ENCODE measurements at regions not wholly inside any gene's neighbourhood (a gene's known extent, or its start where the extent isn't known, plus 50 kb on each side); places are given as distances from the start of the nearest gene placed in this dataset.

DNA sequence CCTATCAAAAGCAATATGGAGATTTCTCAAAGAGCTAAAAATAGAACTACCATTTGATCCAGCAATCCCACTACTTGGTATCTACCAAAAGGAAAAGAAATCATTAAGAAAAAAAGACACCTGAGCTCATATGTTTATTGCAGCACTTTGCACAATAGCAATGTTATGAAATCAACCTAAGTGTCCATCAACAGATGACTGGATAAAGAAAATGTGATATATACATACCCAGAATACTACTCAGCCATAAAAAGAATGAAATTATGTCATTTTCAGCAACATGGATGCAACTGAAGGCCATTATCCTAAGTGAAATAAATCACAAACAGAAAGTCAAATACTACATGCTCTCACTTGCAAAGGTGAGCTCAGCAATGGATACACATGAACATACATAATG lies 1565.5 kb upstream of the RAG2 start:
- no peaks in the 10 kb centered on the region for H3K9me3 ChIP-seq
- TF ChIP-seq, protein P1, sequence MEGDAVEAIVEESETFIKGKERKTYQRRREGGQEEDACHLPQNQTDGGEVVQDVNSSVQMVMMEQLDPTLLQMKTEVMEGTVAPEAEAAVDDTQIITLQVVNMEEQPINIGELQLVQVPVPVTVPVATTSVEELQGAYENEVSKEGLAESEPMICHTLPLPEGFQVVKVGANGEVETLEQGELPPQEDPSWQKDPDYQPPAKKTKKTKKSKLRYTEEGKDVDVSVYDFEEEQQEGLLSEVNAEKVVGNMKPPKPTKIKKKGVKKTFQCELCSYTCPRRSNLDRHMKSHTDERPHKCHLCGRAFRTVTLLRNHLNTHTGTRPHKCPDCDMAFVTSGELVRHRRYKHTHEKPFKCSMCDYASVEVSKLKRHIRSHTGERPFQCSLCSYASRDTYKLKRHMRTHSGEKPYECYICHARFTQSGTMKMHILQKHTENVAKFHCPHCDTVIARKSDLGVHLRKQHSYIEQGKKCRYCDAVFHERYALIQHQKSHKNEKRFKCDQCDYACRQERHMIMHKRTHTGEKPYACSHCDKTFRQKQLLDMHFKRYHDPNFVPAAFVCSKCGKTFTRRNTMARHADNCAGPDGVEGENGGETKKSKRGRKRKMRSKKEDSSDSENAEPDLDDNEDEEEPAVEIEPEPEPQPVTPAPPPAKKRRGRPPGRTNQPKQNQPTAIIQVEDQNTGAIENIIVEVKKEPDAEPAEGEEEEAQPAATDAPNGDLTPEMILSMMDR (IDR thresholded peaks at IDR 0.05), result no peak
- no peak overlapping the region for H3K4me3 ChIP-seq (ENCODE audit: low read depth in 1 of 2, low read length in 1 of 2)

DNA sequence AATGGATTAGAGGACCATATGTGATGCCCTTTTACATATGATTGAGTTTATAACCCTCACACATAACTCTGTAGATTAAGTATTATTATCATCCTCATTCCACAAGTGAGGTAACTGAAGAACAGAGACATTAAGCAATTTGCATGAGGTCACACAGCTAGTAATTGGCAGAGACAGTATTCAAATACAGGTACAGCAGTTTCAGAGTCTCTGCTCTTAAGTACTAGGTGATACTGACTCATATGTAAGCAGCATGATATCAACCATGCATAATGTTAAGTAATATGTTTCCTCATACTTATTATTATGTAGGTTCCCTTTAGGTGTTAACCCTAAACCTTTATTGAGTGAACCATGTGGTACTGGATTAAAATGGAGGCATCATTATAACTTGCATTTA lies 1562.4 kb upstream of the RAG2 start:
- H3K9me3 ChIP-seq, result no peaks in the 10 kb centered on the region
- H3K4me1 ChIP-seq (ENCODE audit: control insufficient read depth in 1 of 2, insufficient read depth in 1 of 2, low read depth in 1 of 2, low read length in 1 of 2), result no peaks in the 10 kb centered on the region
- no peaks in the 10 kb centered on the region for H3K27me3 ChIP-seq
- H3K4me3 ChIP-seq (ENCODE audit: low read depth in 1 of 2, low read length in 1 of 2), result no peak overlapping the region
- TF ChIP-seq, protein P1 (IDR thresholded peaks at IDR 0.05), result no peak
- no peaks in the 10 kb centered on the region for H3K36me3 ChIP-seq
- H3K27ac ChIP-seq, result no peak overlapping the region

More for the DNA sequence above, 1565.5 kb upstream of the RAG2 start:
- no peak overlapping the region for H3K27ac ChIP-seq
- no peaks in the 10 kb centered on the region for H3K4me1 ChIP-seq (ENCODE audit: control insufficient read depth in 1 of 2, insufficient read depth in 1 of 2, low read depth in 1 of 2, low read length in 1 of 2)
- no peaks in the 10 kb centered on the region for H3K27me3 ChIP-seq
- no peaks in the 10 kb centered on the region for H3K36me3 ChIP-seq

DNA sequence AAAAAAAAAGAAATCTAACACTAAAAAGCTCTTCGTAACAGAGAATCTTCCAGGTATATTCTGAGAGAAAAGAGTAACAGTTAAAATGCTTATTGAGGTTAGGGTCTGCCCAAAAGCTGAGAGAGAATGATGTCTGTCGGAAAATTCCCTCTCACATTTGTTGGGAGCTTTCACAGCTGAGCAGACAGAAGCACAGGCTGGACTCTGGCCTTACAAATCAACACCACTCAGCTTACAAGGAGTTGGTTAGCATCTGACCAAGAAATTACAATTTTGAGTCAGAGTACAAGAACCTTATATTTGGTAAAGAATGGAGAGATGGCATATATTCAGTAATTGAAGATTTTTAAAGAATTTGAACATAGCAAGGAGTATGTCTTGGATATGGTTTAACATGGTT lies 1561.0 kb upstream of the RAG2 start:
- Histone ChIP-seq H3K36me3 (no peaks in the 10 kb centered on the region), H3K27ac (no peak overlapping the region), H3K4me1 (ENCODE audit: control insufficient read depth in 1 of 2, insufficient read depth in 1 of 2, low read depth in 1 of 2, low read length in 1 of 2) (no peaks in the 10 kb centered on the region), H3K27me3 (no peaks in the 10 kb centered on the region), H3K9me3 (no peaks in the 10 kb centered on the region), H3K4me3 (ENCODE audit: low read depth in 1 of 2, low read length in 1 of 2) (no peak overlapping the region)
- TF ChIP-seq, protein P1 (IDR thresholded peaks at IDR 0.05), result no peak

DNA sequence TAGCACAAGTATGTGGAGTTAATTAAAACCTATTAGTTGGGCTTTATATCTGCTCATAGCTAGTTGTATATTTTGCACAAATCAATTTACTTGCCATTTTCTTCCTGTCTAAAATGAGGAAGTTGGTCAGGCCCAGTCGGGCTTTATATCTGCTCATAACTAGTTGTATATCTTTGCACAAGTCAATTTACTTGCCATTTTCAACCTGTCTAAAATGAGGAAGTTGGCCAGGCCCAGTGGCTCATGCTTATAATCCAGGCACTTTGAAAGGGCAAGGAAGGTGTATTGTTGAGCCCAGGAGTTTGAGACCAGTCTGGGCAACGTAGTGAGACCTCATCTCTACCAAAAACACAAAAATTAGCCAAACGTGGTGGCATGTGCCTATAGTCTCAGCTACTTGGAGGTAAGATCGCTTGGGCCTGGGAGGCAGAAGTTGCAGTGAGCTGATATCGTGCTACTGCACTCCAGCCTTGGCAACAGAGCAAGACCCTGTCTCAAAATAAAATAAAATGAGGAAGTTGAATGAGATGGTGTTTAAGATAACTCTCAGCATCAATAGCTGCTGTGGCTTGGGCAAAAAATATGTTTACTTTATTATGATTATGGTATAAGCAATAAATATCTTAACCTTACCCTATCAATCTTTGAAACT lies 1558.6 kb upstream of the RAG2 start:
- no peak overlapping the region for H3K4me3 ChIP-seq (ENCODE audit: low read depth in 1 of 2, low read length in 1 of 2)
- no peak overlapping the region for H3K27ac ChIP-seq
- H3K27me3 ChIP-seq, result no peaks in the 10 kb centered on the region
- no peaks in the 10 kb centered on the region for H3K4me1 ChIP-seq (ENCODE audit: control insufficient read depth in 1 of 2, insufficient read depth in 1 of 2, low read depth in 1 of 2, low read length in 1 of 2)
- H3K9me3 ChIP-seq, result no peaks in the 10 kb centered on the region
- H3K36me3 ChIP-seq, result no peaks in the 10 kb centered on the region
- TF ChIP-seq, protein P1 (IDR thresholded peaks at IDR 0.05), result no peak

DNA sequence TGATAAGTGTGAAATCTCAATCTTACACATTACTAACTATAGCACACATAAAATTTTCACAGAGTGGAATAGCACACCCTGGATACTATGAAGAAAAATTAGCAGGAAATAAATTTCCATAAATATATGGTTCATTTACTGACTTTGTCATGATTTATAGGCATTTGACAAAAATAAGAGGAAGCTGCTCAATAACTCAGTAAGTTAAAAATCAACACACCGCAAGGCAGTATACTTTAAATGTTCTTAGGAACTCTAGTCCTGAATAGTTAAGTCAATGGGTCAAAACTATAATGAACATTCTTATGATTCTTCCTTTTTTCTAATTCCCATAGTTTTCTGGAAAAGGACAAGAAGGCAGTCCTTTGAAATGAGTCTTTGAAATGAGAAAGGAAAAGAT lies 1557.8 kb upstream of the RAG2 start:
- Histone ChIP-seq H3K27me3 (no peaks in the 10 kb centered on the region), H3K27ac (no peak overlapping the region), H3K4me3 (ENCODE audit: low read depth in 1 of 2, low read length in 1 of 2) (no peak overlapping the region), H3K36me3 (no peaks in the 10 kb centered on the region), H3K9me3 (no peaks in the 10 kb centered on the region), H3K4me1 (ENCODE audit: control insufficient read depth in 1 of 2, insufficient read depth in 1 of 2, low read depth in 1 of 2, low read length in 1 of 2) (no peaks in the 10 kb centered on the region)
- TF ChIP-seq, protein P1 (IDR thresholded peaks at IDR 0.05), result no peak

Measured in neutrophil (primary cell).